GM23338 (cell line): ENCODE measurements at regions not wholly inside any gene's neighbourhood (a gene's known extent, or its start where the extent isn't known, plus 50 kb on each side); places are given as distances from the start of the nearest gene placed in this dataset.

ENCODE experiments used
- EZH2 ChIP-seq: fragments of 200-600 bp; sonication (generic); IDR thresholded peaks from one replicate; pipeline ENCODE4 v1.8.0; 2017; ENCODE audit warnings: antibody characterized with exemption, mild to moderate bottlenecking, low read depth; ENCODE audit not compliant: unreplicated experiment
- JUNB ChIP-seq: IDR thresholded peaks from one replicate; pipeline ENCODE4 v1.6.1; 2016; ENCODE audit warnings: antibody characterized with exemption; ENCODE audit not compliant: unreplicated experiment
- NANOG ChIP-seq: IDR thresholded peaks from 2 replicates; pipeline ENCODE4 v1.6.1; 2016; ENCODE audit warnings: antibody characterized with exemption, borderline replicate concordance
- POLR2AphosphoS5 ChIP-seq: IDR thresholded peaks from 2 replicates; pipeline ENCODE4 v1.6.1; 2016; ENCODE audit warnings: antibody characterized with exemption, low read depth
- TF ChIP-seq, protein P1 (sequence below), 2 experiments: fragments of 200-600 bp in 1 of 2; sonication (generic) in 1 of 2; conservative IDR thresholded peaks; 2 replicates each; pipeline versions ENCODE4 v1.5.1 to v1.6.1; 2016 to 2017; ENCODE audit warnings: antibody characterized with exemption in 2 of 2, low read depth in 2 of 2, mild to moderate bottlenecking in 2 of 2, moderate library complexity in 1 of 2

DNA sequence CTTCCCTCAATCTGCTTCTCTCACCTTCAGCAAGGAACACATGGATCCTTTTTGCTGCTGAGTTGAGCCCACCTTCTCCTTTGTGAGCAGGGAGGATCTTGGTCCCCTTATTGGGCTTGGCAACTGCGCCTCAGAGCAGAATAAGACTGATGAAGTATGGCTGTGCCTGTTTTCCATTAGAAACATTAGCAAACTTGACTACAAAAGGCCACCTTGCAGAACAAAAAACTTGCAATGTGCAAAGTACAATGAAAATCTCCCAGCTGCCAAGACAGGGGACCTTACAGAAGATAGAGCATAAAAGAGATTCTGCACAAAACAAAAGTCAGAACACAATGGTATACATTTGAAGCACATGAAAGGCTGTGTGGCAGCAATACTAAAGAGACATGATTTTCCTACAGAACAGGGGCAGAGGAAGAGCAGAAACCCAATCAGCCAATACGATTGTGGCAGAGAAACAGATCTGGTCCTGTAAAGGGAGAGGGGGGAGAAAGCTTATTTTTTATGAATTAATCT is 173.5 kb upstream of the SNX19 start:
- no peak for TF ChIP-seq EZH2
- TF ChIP-seq, protein P1, sequence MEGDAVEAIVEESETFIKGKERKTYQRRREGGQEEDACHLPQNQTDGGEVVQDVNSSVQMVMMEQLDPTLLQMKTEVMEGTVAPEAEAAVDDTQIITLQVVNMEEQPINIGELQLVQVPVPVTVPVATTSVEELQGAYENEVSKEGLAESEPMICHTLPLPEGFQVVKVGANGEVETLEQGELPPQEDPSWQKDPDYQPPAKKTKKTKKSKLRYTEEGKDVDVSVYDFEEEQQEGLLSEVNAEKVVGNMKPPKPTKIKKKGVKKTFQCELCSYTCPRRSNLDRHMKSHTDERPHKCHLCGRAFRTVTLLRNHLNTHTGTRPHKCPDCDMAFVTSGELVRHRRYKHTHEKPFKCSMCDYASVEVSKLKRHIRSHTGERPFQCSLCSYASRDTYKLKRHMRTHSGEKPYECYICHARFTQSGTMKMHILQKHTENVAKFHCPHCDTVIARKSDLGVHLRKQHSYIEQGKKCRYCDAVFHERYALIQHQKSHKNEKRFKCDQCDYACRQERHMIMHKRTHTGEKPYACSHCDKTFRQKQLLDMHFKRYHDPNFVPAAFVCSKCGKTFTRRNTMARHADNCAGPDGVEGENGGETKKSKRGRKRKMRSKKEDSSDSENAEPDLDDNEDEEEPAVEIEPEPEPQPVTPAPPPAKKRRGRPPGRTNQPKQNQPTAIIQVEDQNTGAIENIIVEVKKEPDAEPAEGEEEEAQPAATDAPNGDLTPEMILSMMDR (conservative IDR thresholded peaks at IDR 0.05; ENCODE audit: low read depth in 2 of 2): no peak
- TF ChIP-seq POLR2AphosphoS5: no peak
- TF ChIP-seq JUNB: no peak
- no peak for TF ChIP-seq NANOG
